H1 (cell line): ENCODE measurements at regions not wholly inside any gene's neighbourhood (a gene's known extent, or its start where the extent isn't known, plus 50 kb on each side); places are given as distances from the start of the nearest gene placed in this dataset.
"Not testable (repeated sequence)": the region's sequence is repeated elsewhere in the genome, so short reads cannot be mapped to it uniquely, and the experiment has no call there.

Experiments
- CTCF ChIA-PET: fragments of 300-600 bp; sonication (Branson Sonifier 250); formaldehyde crosslinking; loops from one replicate; lab custom pipeline; 2021; ENCODE audit not compliant: partially characterized antibody; lab: Charles Lee
- POLR2A ChIA-PET: fragments of 300-600 bp; sonication (Branson Sonifier 250); formaldehyde crosslinking; loops from one replicate; lab custom pipeline; 2021; ENCODE audit warnings: inconsistent platforms; ENCODE audit not compliant: partially characterized antibody; lab: Charles Lee
- DNase-seq, 2 experiments: peaks; one replicate each; pipeline versions ENCODE4 v3.0.0 to v3.0.0-alpha.2; 2010 to 2022; ENCODE audit warnings: low spot score in 2 of 2, low read depth in 1 of 2, mixed read lengths in 1 of 2
- FAIRE-seq: peaks from 2 replicates; lab custom pipeline; 2011; peaks lifted over from hg19 to GRCh38; lab: Jason Lieb, UNC
- H2AFZ ChIP-seq: 2 replicates; pipeline ENCODE4 v1.8.1; 2012; ENCODE audit warnings: low read length, inconsistent platforms
- H2AK5ac ChIP-seq: 2 replicates; pipeline ENCODE4 v1.6.1; 2013; ENCODE audit warnings: low read depth, low read length
- H2BK120ac ChIP-seq: replicated peaks from 2 replicates; pipeline ENCODE3; 2013; ENCODE audit warnings: low read depth, low read length, inconsistent platforms
- H2BK12ac ChIP-seq: 2 replicates; pipeline ENCODE4 v1.6.1; 2013; ENCODE audit warnings: low read depth, low read length
- H2BK15ac ChIP-seq: 2 replicates; pipeline ENCODE4 v1.6.1; 2013; ENCODE audit warnings: low read length
- H2BK20ac ChIP-seq: 2 replicates; pipeline ENCODE4 v1.6.1; 2013; ENCODE audit warnings: low read length
- H2BK5ac ChIP-seq: 2 replicates; pipeline ENCODE4 v1.6.1; 2013; ENCODE audit warnings: low read depth, low read length
- H3K14ac ChIP-seq: 2 replicates; pipeline ENCODE4 v1.6.1; 2013; ENCODE audit warnings: inconsistent platforms; ENCODE audit not compliant: insufficient read length
- H3K18ac ChIP-seq: 2 replicates; pipeline ENCODE4 v1.6.1; 2013; ENCODE audit warnings: low read length; ENCODE audit errors: extremely low read depth
- H3K23ac ChIP-seq: 2 replicates; pipeline ENCODE4 v1.6.1; 2013; ENCODE audit warnings: inconsistent platforms; ENCODE audit not compliant: insufficient read length
- H3K23me2 ChIP-seq: 2 replicates; pipeline ENCODE4 v1.6.1; 2013; ENCODE audit warnings: low read depth, low read length
- H3K27ac ChIP-seq: 2 replicates; pipeline ENCODE4 v1.6.1; 2011; ENCODE audit warnings: low read depth, low read length, inconsistent platforms
- H3K27me3 ChIP-seq, 4 experiments: replicated peaks in 1 of 4; 1 replicate in 1 of 4; 2 replicates in 3 of 4; pipeline versions ENCODE4 v1.6.1 to v1.8.1; 2011 to 2013; ENCODE audit warnings: low read length in 3 of 4, mild to moderate bottlenecking in 3 of 4, inconsistent platforms in 2 of 4, mixed read lengths in 2 of 4, moderate library complexity in 1 of 4; ENCODE audit not compliant: control insufficient read depth in 3 of 4, insufficient read depth in 3 of 4; ENCODE audit errors: extremely low read depth in 1 of 4
- H3K36me3 ChIP-seq, 4 experiments: 2 replicates each; pipeline versions ENCODE4 v1.6.1 to v1.8.1; 2011 to 2013; ENCODE audit warnings: mild to moderate bottlenecking in 4 of 4, low read length in 3 of 4, moderate library complexity in 2 of 4, control low read depth in 1 of 4, inconsistent platforms in 1 of 4; ENCODE audit not compliant: insufficient read depth in 4 of 4, control insufficient read depth in 2 of 4
- H3K4ac ChIP-seq: replicated peaks from 2 replicates; pipeline ENCODE3; 2013; ENCODE audit warnings: low read length, low read depth, mixed read lengths, inconsistent platforms; ENCODE audit not compliant: insufficient read length
- H3K4me1 ChIP-seq, 4 experiments: replicated peaks in 1 of 4; 1 replicate in 1 of 4; 2 replicates in 3 of 4; pipeline versions ENCODE4 v1.6.1 to v1.8.1; 2011 to 2013; ENCODE audit warnings: low read length in 3 of 4, inconsistent platforms in 2 of 4, mixed read lengths in 1 of 4; ENCODE audit not compliant: insufficient read depth in 4 of 4, control insufficient read depth in 3 of 4
- H3K4me2 ChIP-seq, 2 experiments: 2 replicates each; pipeline versions ENCODE4 v1.6.1 to v1.8.1; 2011 to 2013; ENCODE audit warnings: low read depth in 2 of 2, low read length in 2 of 2, control low read depth in 1 of 2, inconsistent platforms in 1 of 2, mild to moderate bottlenecking in 1 of 2; ENCODE audit not compliant: insufficient read depth in 1 of 2
- H3K4me3 ChIP-seq, 4 experiments: fragments of 200-600, 300-600 bp in 1 of 4; sonication (generic), shearing (Covaris generic), sonication (Bioruptor Twin) in 1 of 4; 2 replicates each; pipeline versions ENCODE4 v1.5.1 to v1.8.1; 2011 to 2016; ENCODE audit warnings: low read length in 4 of 4, low read depth in 3 of 4, control low read depth in 2 of 4, inconsistent platforms in 2 of 4, mild to moderate bottlenecking in 2 of 4, mixed read lengths in 1 of 4, moderate library complexity in 1 of 4; ENCODE audit not compliant: insufficient read depth in 2 of 4; ENCODE audit errors: extremely low read depth in 1 of 4
- H3K56ac ChIP-seq: replicated peaks from 2 replicates; pipeline ENCODE3; 2013; ENCODE audit warnings: low read depth, mild to moderate bottlenecking, mixed read lengths, low read length, inconsistent platforms; ENCODE audit not compliant: insufficient read length
- H3K79me1 ChIP-seq: 2 replicates; pipeline ENCODE4 v1.6.1; 2013; ENCODE audit warnings: low read depth, low read length, control low read depth
- H3K79me2 ChIP-seq, 2 experiments: 2 replicates each; pipeline versions ENCODE4 v1.6.1 to v1.8.1; 2012 to 2013; ENCODE audit warnings: low read length in 2 of 2, mild to moderate bottlenecking in 2 of 2, inconsistent platforms in 1 of 2; ENCODE audit not compliant: insufficient read depth in 2 of 2, control insufficient read depth in 1 of 2
- H3K9ac ChIP-seq, 4 experiments: replicated peaks in 1 of 4; 1 replicate in 1 of 4; 2 replicates in 3 of 4; pipeline versions ENCODE4 v1.6.1 to v1.8.1; 2011 to 2013; ENCODE audit warnings: low read depth in 3 of 4, low read length in 3 of 4, control low read depth in 2 of 4, mild to moderate bottlenecking in 2 of 4, moderate library complexity in 2 of 4, inconsistent platforms in 1 of 4; ENCODE audit errors: extremely low read depth in 1 of 4
- H3K9me3 ChIP-seq, 2 experiments: 2 replicates each; pipeline versions ENCODE4 v1.6.1 to v1.8.1; 2012 to 2013; ENCODE audit warnings: mild to moderate bottlenecking in 2 of 2, moderate library complexity in 2 of 2, control low read depth in 1 of 2, inconsistent platforms in 1 of 2, low read depth in 1 of 2, low read length in 1 of 2, mixed read lengths in 1 of 2; ENCODE audit not compliant: insufficient read depth in 2 of 2
- H4K20me1 ChIP-seq, 2 experiments: replicated peaks in 1 of 2; 2 replicates each; pipeline versions ENCODE3 to v1.8.1; 2011 to 2013; ENCODE audit warnings: inconsistent platforms in 2 of 2, low read length in 2 of 2, mild to moderate bottlenecking in 1 of 2; ENCODE audit not compliant: insufficient read depth in 2 of 2, control insufficient read depth in 1 of 2
- H4K5ac ChIP-seq: 2 replicates; pipeline ENCODE4 v1.6.1; 2013; ENCODE audit warnings: low read length, low read depth, mixed read lengths, inconsistent platforms; ENCODE audit not compliant: insufficient read length
- H4K8ac ChIP-seq: 2 replicates; pipeline ENCODE4 v1.8.0; 2013; ENCODE audit warnings: mild to moderate bottlenecking, moderate library complexity, low read length, inconsistent platforms; ENCODE audit not compliant: insufficient read depth; ENCODE audit errors: extremely low read depth
- H4K91ac ChIP-seq: replicated peaks from 2 replicates; pipeline ENCODE3; 2013; ENCODE audit warnings: low read length, mixed read lengths, inconsistent platforms; ENCODE audit not compliant: insufficient read length
- WGBS, 2 experiments: shearing (Covaris generic) in 1 of 2; methylation state at CpG; one replicate each; pipeline versions ENCODE4 v1.1.6 to v1.1.7; 2013 to 2015; ENCODE audit warnings: low lambda C conversion rate in 2 of 2, mixed read lengths in 2 of 2, inconsistent platforms in 1 of 2, low coverage in 1 of 2, missing lambda C conversion rate in 1 of 2; ENCODE audit not compliant: insufficient replicate concordance in 2 of 2, insufficient coverage in 1 of 2, insufficient read length in 1 of 2; ENCODE audit errors: extremely low coverage in 1 of 2, missing lambda C conversion rate in 1 of 2; 5-methylcytosine and 5-hydroxymethylcytosine counted together

DNA sequence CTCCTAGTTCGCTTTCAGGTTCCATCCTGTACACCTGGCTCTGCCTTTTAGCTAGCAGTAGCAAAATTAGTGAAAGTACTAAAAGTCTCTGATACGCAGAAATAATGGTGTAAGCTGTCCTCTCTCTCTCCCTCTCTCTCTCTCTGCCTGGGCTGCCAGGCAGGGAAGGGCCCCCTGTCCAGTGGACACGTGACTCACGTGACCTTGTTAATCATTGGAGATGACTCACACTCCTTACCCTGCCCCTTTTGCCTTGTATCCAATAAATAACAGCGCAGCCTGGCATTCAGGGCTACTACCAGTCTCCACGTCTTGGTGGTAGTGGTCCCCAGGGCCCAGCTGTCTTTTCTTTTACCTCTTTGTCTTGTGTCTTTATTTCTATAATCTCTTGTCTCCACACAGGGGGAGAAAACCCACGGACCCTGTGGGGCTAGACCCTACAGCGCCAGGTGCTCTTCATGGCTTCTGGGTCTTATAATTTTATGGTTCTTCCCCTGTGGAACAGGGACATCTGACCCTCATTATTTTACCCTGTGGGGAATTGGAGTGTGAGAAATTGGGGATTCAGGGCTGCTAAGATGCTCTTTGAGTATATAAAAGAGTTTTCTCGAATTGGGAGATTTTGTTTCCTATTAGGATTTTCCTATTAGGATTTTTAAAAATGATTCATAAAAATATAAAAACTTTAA, 1348.2 kb downstream of the GATA3 start:
- H3K14ac ChIP-seq, FAIRE-seq, H3K27me3 ChIP-seq, H2BK20ac ChIP-seq, H4K5ac ChIP-seq, H2AFZ ChIP-seq, H3K4me2 ChIP-seq, H3K9me3 ChIP-seq, H2BK5ac ChIP-seq, DNase-seq, H3K36me3 ChIP-seq, H3K4me3 ChIP-seq, H4K91ac ChIP-seq, H3K27ac ChIP-seq, H3K56ac ChIP-seq, H3K9ac ChIP-seq, H3K79me2 ChIP-seq, POLR2A ChIA-PET, H2BK12ac ChIP-seq, H2BK120ac ChIP-seq, H3K23ac ChIP-seq, H4K8ac ChIP-seq, H3K18ac ChIP-seq, H2BK15ac ChIP-seq, H3K4me1 ChIP-seq, H3K4ac ChIP-seq, H3K79me1 ChIP-seq, H4K20me1 ChIP-seq, H3K23me2 ChIP-seq, H2AK5ac ChIP-seq: not testable (repeated sequence)
- CTCF ChIA-PET: interaction anchor here (1.1 to 1.2 kb wide), 2 partner anchors 24 to 417 kb away, joined by 3 read pairs; no protein-coding TSS in a partner anchor
- WGBS, 2 experiments: 92% methylated on average over 9 of the region's 9 CpGs; no CpG with 5 or more reads in 1 of the 2 experiments

DNA sequence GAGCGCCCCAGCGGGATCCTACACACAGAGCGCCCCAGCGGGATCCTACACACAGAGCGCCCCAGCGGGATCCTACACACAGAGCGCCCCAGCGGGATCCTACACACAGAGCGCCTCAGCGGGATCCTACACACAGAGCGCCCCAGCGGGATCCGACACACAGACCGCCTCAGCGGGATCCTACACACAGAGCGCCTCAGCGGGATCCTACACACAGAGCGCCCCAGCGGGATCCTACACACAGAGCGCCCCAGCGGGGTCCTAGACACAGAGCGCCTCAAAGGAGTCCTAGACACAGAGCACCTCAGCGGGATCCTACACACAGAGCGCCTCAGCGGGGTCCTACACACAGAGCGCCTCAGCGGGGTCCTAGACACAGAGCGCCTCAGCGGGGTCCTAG, 1352.7 kb downstream of the GATA3 start:
- CTCF ChIA-PET, H3K27me3 ChIP-seq, H2BK5ac ChIP-seq, H3K4ac ChIP-seq, FAIRE-seq, POLR2A ChIA-PET, H3K79me2 ChIP-seq, H2BK20ac ChIP-seq, H2AK5ac ChIP-seq, H3K18ac ChIP-seq, H3K56ac ChIP-seq, DNase-seq, H4K91ac ChIP-seq, H3K4me1 ChIP-seq, H3K4me3 ChIP-seq, H3K23ac ChIP-seq, H3K27ac ChIP-seq, H2BK15ac ChIP-seq, H4K20me1 ChIP-seq, H4K8ac ChIP-seq, H3K36me3 ChIP-seq, H4K5ac ChIP-seq, H2BK12ac ChIP-seq, H3K9ac ChIP-seq, H2AFZ ChIP-seq, H2BK120ac ChIP-seq, H3K79me1 ChIP-seq, H3K14ac ChIP-seq, H3K23me2 ChIP-seq, H3K4me2 ChIP-seq: not testable (repeated sequence)
- WGBS, 2 experiments: 96% methylated on average over 22 of the region's 29 CpGs; no CpG with 5 or more reads in 1 of the 2 experiments
- peaks cover 0 to 13% of the 10 kb centered on the region in 2 experiments; a peak in 2 of 4 replicates for H3K9me3 ChIP-seq
